Thymus (tissue), 11 donors: ENCODE measurements at regions not wholly inside any gene's neighbourhood (a gene's known extent, or its start where the extent isn't known, plus 50 kb on each side); places are given as distances from the start of the nearest gene placed in this dataset.
"Not testable (repeated sequence)": the region's sequence is repeated elsewhere in the genome, so short reads cannot be mapped to it uniquely, and the experiment has no call there.

Experiments
- DNase-seq, 9 donors: peaks; one replicate each; pipeline ENCODE4 v3.0.0-alpha.2; 2013; ENCODE audit warnings: low spot score in 9 of 9, low read depth in 6 of 9, missing footprints in 1 of 9
- H3K27ac ChIP-seq, 2 donors: one replicate each; pipeline ENCODE4 v1.5.1; 2013; ENCODE audit warnings: control low read depth in 1 of 2, low read depth in 1 of 2, low read length in 1 of 2, mild to moderate bottlenecking in 1 of 2, moderate library complexity in 1 of 2
- H3K27me3 ChIP-seq, 2 donors: one replicate each; pipeline ENCODE4 v1.5.1; 2013; ENCODE audit warnings: low read length in 1 of 2; ENCODE audit not compliant: control insufficient read depth in 2 of 2, insufficient read depth in 1 of 2
- H3K36me3 ChIP-seq, 2 donors: one replicate each; pipeline ENCODE4 v1.5.1; 2013; ENCODE audit warnings: low read length in 1 of 2, mild to moderate bottlenecking in 1 of 2, moderate library complexity in 1 of 2; ENCODE audit not compliant: control insufficient read depth in 2 of 2, insufficient read depth in 2 of 2
- H3K4me1 ChIP-seq, 2 donors: one replicate each; pipeline ENCODE4 v1.5.1; 2013; ENCODE audit warnings: low read length in 2 of 2; ENCODE audit not compliant: control insufficient read depth in 2 of 2, insufficient read depth in 2 of 2
- H3K4me3 ChIP-seq, 2 donors: one replicate each; pipeline ENCODE4 v1.5.1; 2013; ENCODE audit warnings: low read length in 2 of 2, control low read depth in 1 of 2, mild to moderate bottlenecking in 1 of 2
- H3K9me3 ChIP-seq, 2 donors: one replicate each; pipeline ENCODE4 v1.5.1; 2013; ENCODE audit warnings: low read length in 1 of 2, mild to moderate bottlenecking in 1 of 2; ENCODE audit not compliant: control insufficient read depth in 2 of 2, insufficient read depth in 1 of 2
- WGBS: extraction: QIAGEN DNeasy Blood & Tissue Kit; methylation state at CpG from one replicate; pipeline ENCODE4 v1.1.7; 2013; 5-methylcytosine and 5-hydroxymethylcytosine counted together
- donor health status: healthy.

- not testable (repeated sequence) for H3K4me3 ChIP-seq, H3K27me3 ChIP-seq, H3K36me3 ChIP-seq, H3K9me3 ChIP-seq, DNase-seq, H3K4me1 ChIP-seq, H3K27ac ChIP-seq
- WGBS, result 80% methylated on average over 12 of the region's 12 CpGs
These were observed 336.1 kb upstream of the MDGA2 start for GRCh38 chr14:48011484-48011883.

DNA sequence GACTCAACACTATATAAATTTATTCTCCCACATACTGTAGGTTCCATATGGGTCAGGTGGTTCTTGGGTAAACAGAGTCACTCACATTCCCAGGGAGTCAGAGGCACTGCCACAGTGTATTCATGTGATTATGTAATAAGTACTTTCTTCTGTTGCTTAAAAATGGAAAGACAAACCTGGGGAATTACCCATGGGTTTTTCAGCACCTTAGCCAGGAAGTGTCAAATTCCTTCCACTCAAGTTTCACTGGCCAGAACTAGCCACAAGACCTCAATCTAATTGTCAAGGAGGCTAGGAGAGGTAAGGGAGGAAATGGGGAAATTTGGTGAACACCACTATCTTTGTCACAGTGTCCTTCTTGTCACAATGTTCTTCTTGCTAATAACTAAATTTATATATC, 333.2 kb upstream of the MDGA2 start:
- DNase-seq, result no peak
- H3K9me3 ChIP-seq, result no peaks in the 10 kb centered on the region
- H3K36me3 ChIP-seq, result no peaks in the 10 kb centered on the region
- H3K4me3 ChIP-seq, result no peak overlapping the region
- no peak overlapping the region for H3K27ac ChIP-seq
- H3K27me3 ChIP-seq, result no peaks in the 10 kb centered on the region
- no peaks in the 10 kb centered on the region for H3K4me1 ChIP-seq

DNA sequence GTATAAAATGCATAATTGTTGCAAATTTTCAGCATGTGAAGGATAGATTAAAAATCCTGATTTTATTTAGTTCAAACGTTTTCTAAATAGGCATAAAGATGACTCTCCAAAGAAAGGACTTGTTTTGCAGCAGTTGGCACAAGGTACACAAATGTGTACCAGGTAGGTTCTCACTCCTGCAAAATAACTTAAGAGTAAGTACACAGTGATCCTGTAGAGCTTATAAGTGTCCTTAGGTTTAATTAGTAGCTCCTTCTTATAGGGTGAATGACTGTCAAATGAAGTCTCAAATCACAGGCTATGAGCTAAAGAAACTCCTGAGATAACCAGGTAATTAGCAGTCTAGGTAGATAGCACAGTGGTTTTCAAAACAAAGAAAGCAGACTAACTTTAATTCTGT, 330.6 kb upstream of the MDGA2 start:
- H3K36me3 ChIP-seq, result no peaks in the 10 kb centered on the region
- WGBS, result 62% methylated on average over 1 of the region's 1 CpG
- H3K27me3 ChIP-seq, result no peaks in the 10 kb centered on the region
- H3K4me3 ChIP-seq, result no peak overlapping the region
- H3K4me1 ChIP-seq, result no peaks in the 10 kb centered on the region
- no peaks in the 10 kb centered on the region for H3K9me3 ChIP-seq
- DNase-seq, result no peak
- H3K27ac ChIP-seq, result no peak overlapping the region

GRCh38 chr14:47993883-47994282, 318.5 kb upstream of the MDGA2 start:
- Histone ChIP-seq H3K4me1 (no peaks in the 10 kb centered on the region), H3K27me3 (no peaks in the 10 kb centered on the region), H3K4me3 (no peak overlapping the region), H3K27ac (no peak overlapping the region), H3K36me3 (no peaks in the 10 kb centered on the region), H3K9me3 (no peaks in the 10 kb centered on the region)
- DNase-seq, result no peak

DNA sequence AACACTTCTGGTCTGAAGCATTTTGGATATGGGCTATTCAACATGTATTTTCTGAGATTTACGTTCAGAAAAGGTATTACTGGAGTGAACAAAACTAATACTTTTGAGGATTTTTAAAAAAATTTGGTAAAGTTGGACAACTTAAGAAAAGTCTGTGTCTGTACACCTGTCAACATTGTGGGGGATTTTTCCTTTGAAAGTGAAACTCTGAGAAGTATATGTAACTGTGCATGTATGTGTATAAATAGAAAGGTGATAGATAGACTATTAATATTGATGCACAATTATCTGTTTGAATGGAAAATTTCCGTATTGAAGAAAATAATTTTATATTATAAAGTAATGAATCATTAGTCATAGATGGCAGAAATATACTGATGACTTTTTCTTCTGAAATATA, 312.8 kb upstream of the MDGA2 start:
- no peaks in the 10 kb centered on the region for H3K36me3 ChIP-seq
- H3K27me3 ChIP-seq, result no peaks in the 10 kb centered on the region
- 93% methylated on average over 2 of the region's 2 CpGs for WGBS
- no peak overlapping the region for H3K27ac ChIP-seq
- H3K9me3 ChIP-seq, result peaks cover 0 to 7% of the 10 kb centered on the region in 2 donors
- no peaks in the 10 kb centered on the region for H3K4me1 ChIP-seq
- H3K4me3 ChIP-seq, result no peak overlapping the region
- DNase-seq, result no peak

GRCh38 chr14:47978871-47979270, 303.5 kb upstream of the MDGA2 start:
- Histone ChIP-seq H3K36me3 (no peaks in the 10 kb centered on the region), H3K27ac (no peak overlapping the region), H3K27me3 (no peaks in the 10 kb centered on the region), H3K4me1 (no peaks in the 10 kb centered on the region), H3K4me3 (no peak overlapping the region), H3K9me3 (peaks cover 0 to 2% of the 10 kb centered on the region in 2 donors)
- DNase-seq, result no peak

- Histone ChIP-seq H3K4me3 (no peak overlapping the region), H3K27me3 (no peaks in the 10 kb centered on the region), H3K4me1 (no peaks in the 10 kb centered on the region), H3K36me3 (no peaks in the 10 kb centered on the region), H3K27ac (no peak overlapping the region), H3K9me3 (no peaks in the 10 kb centered on the region)
- no peak for DNase-seq
- 87% methylated on average over 2 of the region's 2 CpGs for WGBS
These were observed 300.7 kb upstream of the MDGA2 start for GRCh38 chr14:47976139-47976538.

GRCh38 chr14:47966076-47966810, 290.8 kb upstream of the MDGA2 start:
- DNase-seq, result no peak
- H3K36me3 ChIP-seq, result no peaks in the 10 kb centered on the region
- no peaks in the 10 kb centered on the region for H3K27me3 ChIP-seq
- H3K9me3 ChIP-seq, result no peaks in the 10 kb centered on the region
- H3K4me3 ChIP-seq, result no peak overlapping the region
- 95% methylated on average over 2 of the region's 2 CpGs for WGBS
- H3K27ac ChIP-seq, result no peak overlapping the region
- H3K4me1 ChIP-seq, result no peaks in the 10 kb centered on the region

DNA sequence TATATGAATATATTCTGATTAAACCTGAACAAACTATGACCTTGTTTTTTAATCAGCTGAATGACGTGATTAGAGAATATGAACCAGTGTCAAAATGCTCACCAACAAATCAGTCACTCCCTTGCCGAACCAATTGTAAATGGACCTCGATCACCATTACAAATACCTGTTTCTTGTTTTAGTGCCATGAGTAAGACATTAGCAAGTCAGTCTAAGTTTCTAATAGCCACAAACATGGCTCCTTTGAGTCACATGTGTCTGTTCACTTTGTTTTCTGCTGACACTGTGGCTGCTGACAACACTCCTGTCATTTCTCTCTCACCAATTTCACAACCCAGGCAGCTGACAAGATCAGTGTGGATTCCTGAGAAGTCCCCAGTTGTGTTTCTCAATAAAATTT, 286.2 kb upstream of the MDGA2 start:
- H3K4me1 ChIP-seq, result no peaks in the 10 kb centered on the region
- no peaks in the 10 kb centered on the region for H3K27me3 ChIP-seq
- H3K27ac ChIP-seq, result no peak overlapping the region
- H3K4me3 ChIP-seq, result no peak overlapping the region
- WGBS, result 93% methylated on average over 3 of the region's 3 CpGs
- H3K9me3 ChIP-seq, result no peaks in the 10 kb centered on the region
- no peaks in the 10 kb centered on the region for H3K36me3 ChIP-seq
- DNase-seq, result no peak

- Histone ChIP-seq H3K4me3 (no peak overlapping the region), H3K27me3 (no peaks in the 10 kb centered on the region), H3K27ac (no peak overlapping the region), H3K4me1 (no peaks in the 10 kb centered on the region), H3K36me3 (no peaks in the 10 kb centered on the region), H3K9me3 (no peaks in the 10 kb centered on the region)
- no peak for DNase-seq
- WGBS, result 78% methylated on average over 2 of the region's 2 CpGs
These were observed 284.3 kb upstream of the MDGA2 start for GRCh38 chr14:47959740-47960139.
